HCT116 (cell line): ENCODE measurements at regions not wholly inside any gene's neighbourhood (a gene's known extent, or its start where the extent isn't known, plus 50 kb on each side); places are given as distances from the start of the nearest gene placed in this dataset.

Experiments
- ATAC-seq: fragments of 200-7000 bp; cut with Tn5 transposase; 2 replicates; pipeline ENCODE4 v1.9.1; 2020; ENCODE audit warnings: mild to moderate bottlenecking, moderate library complexity
- BruUV-seq: library from RNA; stranded (reverse); fragments of 400-500 nt; replicated peaks from 2 replicates; lab custom pipeline; 2021; lab: Mats Ljungman, UMichigan
- CTCF ChIA-PET: fragments of 300-600 bp; sonication (Branson Sonifier 250); formaldehyde crosslinking; loops from one replicate; lab custom pipeline; 2021; ENCODE audit warnings: antibody characterized with exemption; lab: Charles Lee
- POLR2A ChIA-PET: fragments of 300-600, 350-600 bp; sonication (Branson Sonifier 250); formaldehyde crosslinking; loops from one replicate; lab custom pipeline; 2021; ENCODE audit warnings: antibody characterized with exemption; lab: Charles Lee
- RAD21 ChIA-PET, 2 experiments: fragments of 300-600 bp; sonication (Branson Sonifier 250); formaldehyde crosslinking; loops; one replicate each; lab custom pipeline; 2023; ENCODE audit warnings: low total read pairs in 2 of 2; ENCODE audit not compliant: uncharacterized antibody in 2 of 2, unreplicated experiment in 2 of 2, low non-redundant PET in 1 of 2; lab: Charles Lee
- DNase-seq: peaks from one replicate; pipeline ENCODE4 v3.0.0-alpha.2; 2010; ENCODE audit warnings: low read depth, low spot score
- H2AFZ ChIP-seq: fragments of 200-600 bp; shearing (Covaris generic), sonication (generic); 2 replicates; pipeline ENCODE4 v1.6.1; 2017; ENCODE audit warnings: low read depth, mixed run types, mixed read lengths, antibody characterized with exemption, low read length; ENCODE audit not compliant: poor library complexity, severe bottlenecking
- H3K27ac ChIP-seq: 2 replicates; pipeline ENCODE4 v1.5.1; 2012; ENCODE audit warnings: low read depth, low read length
- H3K27me3 ChIP-seq: fragments of 200-600 bp; sonication (generic); 2 replicates; pipeline ENCODE4 v1.6.1; 2016; ENCODE audit warnings: mixed run types, low read length, mixed read lengths; ENCODE audit not compliant: insufficient read depth
- H3K36me3 ChIP-seq, 2 experiments: fragments of 200-500 bp in 1 of 2; fragments of 200-600 bp in 1 of 2; sonication (Bioruptor generic) in 1 of 2; sonication (generic) in 1 of 2; 2 replicates each; pipeline versions ENCODE4 v1.5.1 to v1.6.1; 2014 to 2016; ENCODE audit warnings: low read length in 2 of 2, inconsistent platforms in 1 of 2, mixed read lengths in 1 of 2, mixed run types in 1 of 2; ENCODE audit not compliant: insufficient read depth in 2 of 2, control insufficient read depth in 1 of 2
- H3K4me1 ChIP-seq, 2 experiments: fragments of 200-600 bp in 1 of 2; sonication (generic) in 1 of 2; 2 replicates each; pipeline versions ENCODE4 v1.5.1 to v1.6.1; 2012 to 2017; ENCODE audit warnings: low read length in 2 of 2, inconsistent platforms in 1 of 2, mild to moderate bottlenecking in 1 of 2, mixed read lengths in 1 of 2, mixed run types in 1 of 2, moderate library complexity in 1 of 2; ENCODE audit not compliant: insufficient read depth in 2 of 2, control insufficient read depth in 1 of 2
- H3K4me2 ChIP-seq: fragments of 200-600 bp; sonication (generic); 2 replicates; pipeline ENCODE4 v1.6.1; 2017; ENCODE audit warnings: mixed run types, low read length, mixed read lengths
- H3K4me3 ChIP-seq, 2 experiments: fragments of 200-600 bp in 1 of 2; sonication (generic) in 1 of 2; replicated peaks in 1 of 2; 2 replicates each; pipeline ENCODE4 v1.5.1; 2011 to 2016; ENCODE audit warnings: low read length in 2 of 2, control low read depth in 1 of 2, low read depth in 1 of 2, mild to moderate bottlenecking in 1 of 2, mixed read lengths in 1 of 2, mixed run types in 1 of 2
- H3K79me2 ChIP-seq: fragments of 200-600 bp; sonication (generic); 2 replicates; pipeline ENCODE4 v1.6.1; 2017; ENCODE audit warnings: mild to moderate bottlenecking, mixed run types, low read length, moderate library complexity, mixed read lengths; ENCODE audit not compliant: insufficient read depth
- H3K9ac ChIP-seq: fragments of 200-600 bp; sonication (generic); 2 replicates; pipeline ENCODE4 v1.6.1; 2016; ENCODE audit warnings: low read length, mixed read lengths
- H3K9me2 ChIP-seq: fragments of 200-600 bp; sonication (generic), shearing (Covaris generic); 2 replicates; pipeline ENCODE4 v1.6.1; 2017; ENCODE audit warnings: mixed run types, mild to moderate bottlenecking, moderate library complexity; ENCODE audit not compliant: insufficient read depth
- H3K9me3 ChIP-seq, 2 experiments: fragments of 200-500 bp in 1 of 2; fragments of 200-600 bp in 1 of 2; sonication (Bioruptor generic) in 1 of 2; sonication (generic) in 1 of 2; 2 replicates each; pipeline ENCODE4 v1.6.1; 2014 to 2017; ENCODE audit warnings: low read length in 2 of 2, mixed read lengths in 2 of 2, inconsistent platforms in 1 of 2, low read depth in 1 of 2, mild to moderate bottlenecking in 1 of 2, mixed run types in 1 of 2, moderate library complexity in 1 of 2; ENCODE audit not compliant: control insufficient read depth in 1 of 2, insufficient read depth in 1 of 2
- H4K20me1 ChIP-seq: fragments of 200-600 bp; sonication (generic), shearing (Covaris generic); 2 replicates; pipeline ENCODE4 v1.6.1; 2017; ENCODE audit warnings: mixed run types, mild to moderate bottlenecking, moderate library complexity; ENCODE audit not compliant: insufficient read depth
- ATF3 ChIP-seq: IDR thresholded peaks from 2 replicates; pipeline ENCODE4 v1.6.1; 2012
- ELF1 ChIP-seq: IDR thresholded peaks from 2 replicates; pipeline ENCODE4 v1.6.1; 2012; ENCODE audit warnings: low read depth, borderline replicate concordance
- EZH2phosphoT487 ChIP-seq: fragments of 200-600 bp; IDR thresholded peaks from 2 replicates; pipeline ENCODE4 v1.6.1; 2018; ENCODE audit warnings: antibody characterized with exemption, borderline replicate concordance
- POLR2AphosphoS5 ChIP-seq: IDR thresholded peaks from 2 replicates; pipeline ENCODE4 v1.6.1; 2011; ENCODE audit warnings: mild to moderate bottlenecking, low read depth, low read length, moderate library complexity
- RAD21 ChIP-seq: IDR thresholded peaks from 2 replicates; pipeline ENCODE4 v1.6.1; 2012; ENCODE audit warnings: low read depth, mild to moderate bottlenecking
- REST ChIP-seq: IDR thresholded peaks from 2 replicates; pipeline ENCODE4 v1.6.1; 2012; ENCODE audit warnings: low read depth
- SRF ChIP-seq: IDR thresholded peaks from 2 replicates; pipeline ENCODE4 v1.6.1; 2012; ENCODE audit warnings: low read depth
- TCF7L2 ChIP-seq: IDR thresholded peaks from 2 replicates; pipeline ENCODE4 v1.7.0; 2011; ENCODE audit warnings: borderline replicate concordance, inconsistent platforms; ENCODE audit not compliant: insufficient read depth, insufficient read length; ENCODE audit errors: extremely low read depth
- YY1 ChIP-seq: IDR thresholded peaks from 2 replicates; pipeline ENCODE4 v1.6.1; 2011; ENCODE audit warnings: low read length, low read depth, moderate library complexity, mild to moderate bottlenecking; ENCODE audit not compliant: insufficient replicate concordance; ENCODE audit errors: extremely low read depth
- intact Hi-C: fragments of 100-400 bp; cut with micrococcal nuclease; formaldehyde crosslinking; loops from 2 replicates; pipeline ENCODE4 v1.10.0; 2022

GRCh38 chr14:71469643-71470335 lies 462.4 kb upstream of the RGS6 start:
- Histone ChIP-seq H4K20me1 (no peaks in the 10 kb centered on the region), H3K9me2 (no peaks in the 10 kb centered on the region), H3K4me1 (no peaks in the 10 kb centered on the region), H2AFZ (no peak overlapping the region), H3K9ac (no peak overlapping the region), H3K27me3 (no peaks in the 10 kb centered on the region), H3K4me3 (no peak overlapping the region), H3K36me3 (no peaks in the 10 kb centered on the region), H3K79me2 (no peaks in the 10 kb centered on the region), H3K27ac (no peak overlapping the region), H3K4me2 (no peak overlapping the region), H3K9me3 (no peaks in the 10 kb centered on the region)
- no TSS peak for BruUV-seq
- ChIA-PET RAD21 (no interaction called here), CTCF (no interaction called here), POLR2A (no interaction called here)
- intact Hi-C loops, result no loop called here
- no peak for DNase-seq
- no peak for ATAC-seq
- no peak for TF ChIP-seq RAD21

- H2AFZ ChIP-seq, result no peak overlapping the region
- no peaks in the 10 kb centered on the region for H4K20me1 ChIP-seq
- H3K9me2 ChIP-seq, result no peaks in the 10 kb centered on the region
- no peaks in the 10 kb centered on the region for H3K27me3 ChIP-seq
- no peaks in the 10 kb centered on the region for H3K36me3 ChIP-seq
- H3K27ac ChIP-seq, result no peak overlapping the region
- DNase-seq, result no peak
- H3K9ac ChIP-seq, result no peak overlapping the region
- H3K4me2 ChIP-seq, result no peak overlapping the region
- TF ChIP-seq TCF7L2, result no peak
- TF ChIP-seq RAD21, result no peak
- TF ChIP-seq REST, result no peak
- no peak for TF ChIP-seq ELF1
- TF ChIP-seq POLR2AphosphoS5, result no peak
- TF ChIP-seq EZH2phosphoT487, result no peak
- TF ChIP-seq YY1, result no peak
- no peak for TF ChIP-seq SRF
- TF ChIP-seq ATF3, result no peak
- POLR2A ChIA-PET, result no interaction called here
- intact Hi-C loops, result no loop called here
- H3K4me3 ChIP-seq, result no peak overlapping the region
- RAD21 ChIA-PET, result no interaction called here
- CTCF ChIA-PET, result no interaction called here
- H3K79me2 ChIP-seq, result no peaks in the 10 kb centered on the region
- no peaks in the 10 kb centered on the region for H3K9me3 ChIP-seq
- no peak for ATAC-seq
- no TSS peak for BruUV-seq
- no peaks in the 10 kb centered on the region for H3K4me1 ChIP-seq
Observed at GRCh38 chr14:71471634-71472355, 460.4 kb upstream of the RGS6 start.
